ENCODE measurements at regions not wholly inside any gene's neighbourhood (a gene's known extent, or its start where the extent isn't known, plus 50 kb on each side); places are given as distances from the start of the nearest gene placed in this dataset.

GRCh38 chr2:62334440-62335058 is 138.6 kb downstream of the B3GNT2 start:
- TF ChIP-seq, protein P1, sequence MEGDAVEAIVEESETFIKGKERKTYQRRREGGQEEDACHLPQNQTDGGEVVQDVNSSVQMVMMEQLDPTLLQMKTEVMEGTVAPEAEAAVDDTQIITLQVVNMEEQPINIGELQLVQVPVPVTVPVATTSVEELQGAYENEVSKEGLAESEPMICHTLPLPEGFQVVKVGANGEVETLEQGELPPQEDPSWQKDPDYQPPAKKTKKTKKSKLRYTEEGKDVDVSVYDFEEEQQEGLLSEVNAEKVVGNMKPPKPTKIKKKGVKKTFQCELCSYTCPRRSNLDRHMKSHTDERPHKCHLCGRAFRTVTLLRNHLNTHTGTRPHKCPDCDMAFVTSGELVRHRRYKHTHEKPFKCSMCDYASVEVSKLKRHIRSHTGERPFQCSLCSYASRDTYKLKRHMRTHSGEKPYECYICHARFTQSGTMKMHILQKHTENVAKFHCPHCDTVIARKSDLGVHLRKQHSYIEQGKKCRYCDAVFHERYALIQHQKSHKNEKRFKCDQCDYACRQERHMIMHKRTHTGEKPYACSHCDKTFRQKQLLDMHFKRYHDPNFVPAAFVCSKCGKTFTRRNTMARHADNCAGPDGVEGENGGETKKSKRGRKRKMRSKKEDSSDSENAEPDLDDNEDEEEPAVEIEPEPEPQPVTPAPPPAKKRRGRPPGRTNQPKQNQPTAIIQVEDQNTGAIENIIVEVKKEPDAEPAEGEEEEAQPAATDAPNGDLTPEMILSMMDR (IDR thresholded peaks at IDR 0.05) = no peak
- TF ChIP-seq TCF7L2 (IDR thresholded peaks at IDR 0.05; ENCODE audit: low read depth, low read length) = no peak
- TF ChIP-seq SIN3A (IDR thresholded peaks at IDR 0.05; ENCODE audit: borderline replicate concordance, insufficient read depth, low read depth, low read length) = no peak
- TF ChIP-seq POLR2AphosphoS5 (IDR thresholded peaks at IDR 0.05; ENCODE audit: low read depth, low read length) = no peak
- TF ChIP-seq, protein P2, sequence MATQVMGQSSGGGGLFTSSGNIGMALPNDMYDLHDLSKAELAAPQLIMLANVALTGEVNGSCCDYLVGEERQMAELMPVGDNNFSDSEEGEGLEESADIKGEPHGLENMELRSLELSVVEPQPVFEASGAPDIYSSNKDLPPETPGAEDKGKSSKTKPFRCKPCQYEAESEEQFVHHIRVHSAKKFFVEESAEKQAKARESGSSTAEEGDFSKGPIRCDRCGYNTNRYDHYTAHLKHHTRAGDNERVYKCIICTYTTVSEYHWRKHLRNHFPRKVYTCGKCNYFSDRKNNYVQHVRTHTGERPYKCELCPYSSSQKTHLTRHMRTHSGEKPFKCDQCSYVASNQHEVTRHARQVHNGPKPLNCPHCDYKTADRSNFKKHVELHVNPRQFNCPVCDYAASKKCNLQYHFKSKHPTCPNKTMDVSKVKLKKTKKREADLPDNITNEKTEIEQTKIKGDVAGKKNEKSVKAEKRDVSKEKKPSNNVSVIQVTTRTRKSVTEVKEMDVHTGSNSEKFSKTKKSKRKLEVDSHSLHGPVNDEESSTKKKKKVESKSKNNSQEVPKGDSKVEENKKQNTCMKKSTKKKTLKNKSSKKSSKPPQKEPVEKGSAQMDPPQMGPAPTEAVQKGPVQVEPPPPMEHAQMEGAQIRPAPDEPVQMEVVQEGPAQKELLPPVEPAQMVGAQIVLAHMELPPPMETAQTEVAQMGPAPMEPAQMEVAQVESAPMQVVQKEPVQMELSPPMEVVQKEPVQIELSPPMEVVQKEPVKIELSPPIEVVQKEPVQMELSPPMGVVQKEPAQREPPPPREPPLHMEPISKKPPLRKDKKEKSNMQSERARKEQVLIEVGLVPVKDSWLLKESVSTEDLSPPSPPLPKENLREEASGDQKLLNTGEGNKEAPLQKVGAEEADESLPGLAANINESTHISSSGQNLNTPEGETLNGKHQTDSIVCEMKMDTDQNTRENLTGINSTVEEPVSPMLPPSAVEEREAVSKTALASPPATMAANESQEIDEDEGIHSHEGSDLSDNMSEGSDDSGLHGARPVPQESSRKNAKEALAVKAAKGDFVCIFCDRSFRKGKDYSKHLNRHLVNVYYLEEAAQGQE (IDR thresholded peaks at IDR 0.05; ENCODE audit: insufficient read depth in 1 of 2, low read depth in 2 of 2, low read length in 1 of 2) = no peak

Measured in Panc1 (cell line).